Naive B cell (primary cell): ENCODE measurements at regions not wholly inside any gene's neighbourhood (a gene's known extent, or its start where the extent isn't known, plus 50 kb on each side); places are given as distances from the start of the nearest gene placed in this dataset.
A peak's percentile ranks its signal among the peaks of the same experiment; 100 is the strongest.

ENCODE experiments used
- ATAC-seq, 2 donors: fragments of 150-1000 bp; cut with Tn5 transposase; 2 replicates each; pipeline ENCODE4 v1.10.0; 2021; ENCODE audit warnings: low read depth in 2 of 2, mild to moderate bottlenecking in 2 of 2, moderate library complexity in 2 of 2
- DNase-seq: peaks from one replicate; pipeline ENCODE4 v3.0.0; 2022
- H3K27ac Mint-ChIP-seq, 6 donors: one replicate each; pipeline ENCODE4 v1.8.0; 2020 to 2022; ENCODE audit warnings: mild to moderate bottlenecking in 6 of 6, mixed read lengths in 6 of 6, moderate library complexity in 5 of 6, inconsistent platforms in 2 of 6
- H3K27me3 Mint-ChIP-seq, 3 donors: one replicate each; pipeline ENCODE4 v1.8.0; 2021 to 2022; ENCODE audit warnings: mixed read lengths in 3 of 3, mild to moderate bottlenecking in 1 of 3
- H3K36me3 Mint-ChIP-seq, 2 donors: one replicate each; pipeline ENCODE4 v1.8.0; 2020 to 2022; ENCODE audit warnings: mixed read lengths in 2 of 2, inconsistent platforms in 1 of 2, mild to moderate bottlenecking in 1 of 2
- H3K4me1 Mint-ChIP-seq, 3 donors: one replicate each; pipeline ENCODE4 v1.8.0; 2020 to 2022; ENCODE audit warnings: mixed read lengths in 3 of 3, inconsistent platforms in 1 of 3, mild to moderate bottlenecking in 1 of 3, moderate library complexity in 1 of 3
- H3K4me3 Mint-ChIP-seq, 8 donors: one replicate each; pipeline ENCODE4 v1.8.0; 2020 to 2022; ENCODE audit warnings: mild to moderate bottlenecking in 8 of 8, mixed read lengths in 8 of 8, moderate library complexity in 8 of 8, inconsistent platforms in 2 of 8
- H3K9me3 Mint-ChIP-seq, 7 donors: one replicate each; pipeline ENCODE4 v1.8.0; 2020 to 2022; ENCODE audit warnings: mixed read lengths in 7 of 7, mild to moderate bottlenecking in 5 of 7, inconsistent platforms in 2 of 7, moderate library complexity in 1 of 7

DNA sequence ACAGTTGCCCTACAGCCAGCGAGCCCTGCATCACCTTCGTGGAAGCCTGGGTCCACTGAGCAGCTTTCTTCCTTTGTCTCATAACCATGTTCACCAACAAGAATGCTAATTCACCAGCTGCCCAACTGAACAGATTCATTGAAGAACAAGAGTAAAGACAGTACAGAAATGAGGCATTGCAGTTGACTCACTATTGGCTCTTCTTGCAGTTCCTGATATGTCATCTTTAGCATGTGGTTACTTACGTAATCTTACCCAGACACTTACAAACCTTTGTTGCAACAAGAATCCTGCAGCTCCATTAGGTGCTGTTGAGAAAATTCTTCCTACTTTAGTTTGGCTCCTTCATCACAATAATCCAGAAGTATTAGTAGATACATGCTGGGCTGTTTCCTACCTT is 174.0 kb upstream of the TPK1 start:
- no peaks in the 10 kb centered on the region for H3K36me3 Mint-ChIP-seq
- no peak for DNase-seq
- H3K27me3 Mint-ChIP-seq: peaks cover 0 to 16% (median 5%) of the 10 kb centered on the region in 3 donors
- no peaks in the 10 kb centered on the region for H3K4me1 Mint-ChIP-seq
- H3K4me3 Mint-ChIP-seq: no peak overlapping the region
- no peak for ATAC-seq
- no peak overlapping the region for H3K27ac Mint-ChIP-seq
- peaks cover 0 to 2% (median 0%) of the 10 kb centered on the region in 7 donors for H3K9me3 Mint-ChIP-seq

GRCh38 chr7:145005601-145006000 is 169.7 kb upstream of the TPK1 start:
- Mint-ChIP-seq H3K4me3 (no peak overlapping the region), H3K9me3 (peaks cover 3 to 22% (median 10%) of the 10 kb centered on the region in 7 donors), H3K4me1 (no peaks in the 10 kb centered on the region), H3K27ac (no peak overlapping the region), H3K36me3 (peaks cover 0 to 14% of the 10 kb centered on the region in 2 donors), H3K27me3 (peaks cover 0 to 9% (median 8%) of the 10 kb centered on the region in 3 donors)
- DNase-seq: no peak
- no peak for ATAC-seq

- no peak for DNase-seq
- ATAC-seq: no peak
- H3K27me3 Mint-ChIP-seq: no peaks in the 10 kb centered on the region
- peaks cover 13 to 57% (median 44%) of the 10 kb centered on the region in 7 donors for H3K9me3 Mint-ChIP-seq
- peaks cover 0 to 7% (median 0%) of the 10 kb centered on the region in 3 donors for H3K4me1 Mint-ChIP-seq
- H3K27ac Mint-ChIP-seq: no peak overlapping the region
- peaks cover 0 to 37% of the 10 kb centered on the region in 2 donors for H3K36me3 Mint-ChIP-seq
- no peak overlapping the region for H3K4me3 Mint-ChIP-seq
These were observed 161.7 kb upstream of the TPK1 start for GRCh38 chr7:144997512-144997911.

- no peak overlapping the region for H3K27ac Mint-ChIP-seq
- peaks cover 0 to 7% (median 0%) of the 10 kb centered on the region in 3 donors for H3K4me1 Mint-ChIP-seq
- DNase-seq: no peak
These were observed 159.6 kb upstream of the TPK1 start for GRCh38 chr7:144995495-144995894.

DNA sequence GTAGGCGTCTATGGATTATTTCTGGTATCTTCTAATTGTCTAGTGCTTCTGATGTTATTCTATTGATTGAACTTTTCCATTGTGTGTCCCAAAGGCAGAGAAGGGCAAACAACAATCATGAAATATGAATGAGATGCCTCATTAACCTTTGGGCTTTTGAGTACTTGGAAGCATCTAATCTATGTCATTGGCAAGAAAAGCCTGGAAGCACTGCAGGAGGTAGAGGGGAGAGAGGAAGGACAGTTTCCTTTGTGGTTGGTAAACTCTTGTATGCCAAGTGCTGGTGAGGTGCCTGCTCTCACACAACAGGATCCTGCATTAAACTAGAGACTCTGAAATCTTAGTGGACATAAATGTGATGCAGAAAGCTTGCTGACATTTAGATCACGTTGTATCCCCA is 155.2 kb upstream of the TPK1 start:
- peaks cover 2 to 12% (median 8%) of the 10 kb centered on the region in 7 donors for H3K9me3 Mint-ChIP-seq
- H3K27me3 Mint-ChIP-seq: no peaks in the 10 kb centered on the region
- ATAC-seq: no peak
- no peak overlapping the region for H3K4me3 Mint-ChIP-seq
- peaks cover 0 to 7% (median 0%) of the 10 kb centered on the region in 3 donors for H3K4me1 Mint-ChIP-seq
- peaks cover 0 to 8% of the 10 kb centered on the region in 2 donors for H3K36me3 Mint-ChIP-seq
- H3K27ac Mint-ChIP-seq: no peak overlapping the region
- no peak for DNase-seq

More at GRCh38 chr7:144995495-144995894, 159.6 kb upstream of the TPK1 start:
- Mint-ChIP-seq H3K36me3 (peaks cover 0 to 22% of the 10 kb centered on the region in 2 donors), H3K27me3 (no peaks in the 10 kb centered on the region), H3K4me3 (peak overlapping the region in 1 of 8 donors; percentile 82), H3K9me3 (peaks cover 8 to 44% (median 35%) of the 10 kb centered on the region in 7 donors)
- no peak for ATAC-seq

GRCh38 chr7:144987686-144988085 is 151.8 kb upstream of the TPK1 start:
- H3K4me1 Mint-ChIP-seq: no peaks in the 10 kb centered on the region
- no peak overlapping the region for H3K27ac Mint-ChIP-seq
- no peaks in the 10 kb centered on the region for H3K36me3 Mint-ChIP-seq
- no peak overlapping the region for H3K4me3 Mint-ChIP-seq
- ATAC-seq (no peak), DNase-seq (no peak)
- H3K27me3 Mint-ChIP-seq: no peaks in the 10 kb centered on the region
- H3K9me3 Mint-ChIP-seq: peaks cover 0 to 5% (median 0%) of the 10 kb centered on the region in 7 donors

GRCh38 chr7:144982133-144982532 is 146.3 kb upstream of the TPK1 start:
- no peak overlapping the region for H3K4me3 Mint-ChIP-seq
- H3K27ac Mint-ChIP-seq: no peak overlapping the region
- no peaks in the 10 kb centered on the region for H3K27me3 Mint-ChIP-seq
- ATAC-seq (no peak), DNase-seq (no peak)
- H3K9me3 Mint-ChIP-seq: peaks cover 0 to 11% (median 4%) of the 10 kb centered on the region in 7 donors
- no peaks in the 10 kb centered on the region for H3K36me3 Mint-ChIP-seq
- no peaks in the 10 kb centered on the region for H3K4me1 Mint-ChIP-seq

- ATAC-seq (no peak), DNase-seq (no peak)
- Mint-ChIP-seq H3K27ac (no peak overlapping the region), H3K27me3 (peaks cover 5 to 16% (median 7%) of the 10 kb centered on the region in 3 donors), H3K4me3 (no peak overlapping the region), H3K9me3 (peaks cover 0 to 5% (median 3%) of the 10 kb centered on the region in 7 donors), H3K4me1 (no peaks in the 10 kb centered on the region), H3K36me3 (no peaks in the 10 kb centered on the region)
These were observed 140.0 kb upstream of the TPK1 start for GRCh38 chr7:144975882-144976281.

- peaks cover 5 to 16% (median 7%) of the 10 kb centered on the region in 3 donors for H3K27me3 Mint-ChIP-seq
- no peak overlapping the region for H3K4me3 Mint-ChIP-seq
- no peak for DNase-seq
- no peak overlapping the region for H3K27ac Mint-ChIP-seq
- H3K9me3 Mint-ChIP-seq: peaks cover 0 to 3% (median 0%) of the 10 kb centered on the region in 7 donors
- H3K36me3 Mint-ChIP-seq: no peaks in the 10 kb centered on the region
- H3K4me1 Mint-ChIP-seq: no peaks in the 10 kb centered on the region
- ATAC-seq: no peak
These were observed 133.9 kb upstream of the TPK1 start for GRCh38 chr7:144969787-144970186.

GRCh38 chr7:144960763-144961162 is 124.9 kb upstream of the TPK1 start:
- ATAC-seq (no peak), DNase-seq (no peak)
- H3K4me1 Mint-ChIP-seq: no peaks in the 10 kb centered on the region
- H3K36me3 Mint-ChIP-seq: no peaks in the 10 kb centered on the region
- no peak overlapping the region for H3K4me3 Mint-ChIP-seq
- H3K27me3 Mint-ChIP-seq: peaks cover 0 to 10% (median 0%) of the 10 kb centered on the region in 3 donors
- peaks cover 0 to 3% (median 0%) of the 10 kb centered on the region in 7 donors for H3K9me3 Mint-ChIP-seq
- no peak overlapping the region for H3K27ac Mint-ChIP-seq

DNA sequence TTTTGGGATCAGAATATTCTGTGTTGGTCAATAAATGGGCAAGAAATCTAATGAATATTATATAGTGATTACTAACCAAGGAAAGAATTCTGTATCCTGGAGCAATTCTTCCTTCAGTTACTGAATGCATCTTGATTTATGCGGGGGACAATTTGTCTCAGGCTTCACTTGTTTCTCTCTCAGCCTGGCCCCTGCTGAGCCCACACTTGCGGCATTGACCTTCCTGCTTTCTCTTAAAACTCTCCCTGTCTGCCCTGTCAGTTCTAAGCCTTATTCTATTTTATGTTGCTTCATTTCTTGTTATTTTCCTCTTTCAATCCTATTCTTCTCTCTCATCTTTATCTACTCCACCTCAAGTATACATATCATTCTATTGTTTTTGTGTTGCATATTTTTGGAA is 122.1 kb upstream of the TPK1 start:
- DNase-seq (no peak), ATAC-seq (no peak)
- Mint-ChIP-seq H3K36me3 (peaks cover 0 to 6% of the 10 kb centered on the region in 2 donors), H3K4me3 (no peak overlapping the region), H3K27me3 (peaks cover 0 to 12% (median 0%) of the 10 kb centered on the region in 3 donors), H3K4me1 (no peaks in the 10 kb centered on the region), H3K27ac (no peak overlapping the region), H3K9me3 (peaks cover 0 to 13% (median 4%) of the 10 kb centered on the region in 7 donors)

GRCh38 chr7:144955422-144955821 is 119.6 kb upstream of the TPK1 start:
- Mint-ChIP-seq H3K9me3 (peaks cover 0 to 13% (median 4%) of the 10 kb centered on the region in 7 donors), H3K36me3 (peaks cover 0 to 6% of the 10 kb centered on the region in 2 donors), H3K4me3 (no peak overlapping the region), H3K27ac (no peak overlapping the region), H3K27me3 (peaks cover 0 to 12% (median 4%) of the 10 kb centered on the region in 3 donors), H3K4me1 (no peaks in the 10 kb centered on the region)
- DNase-seq (no peak), ATAC-seq (no peak)

GRCh38 chr7:144941127-144941526 is 105.3 kb upstream of the TPK1 start:
- no peaks in the 10 kb centered on the region for H3K4me1 Mint-ChIP-seq
- no peak overlapping the region for H3K4me3 Mint-ChIP-seq
- DNase-seq: no peak
- no peak for ATAC-seq
- H3K27ac Mint-ChIP-seq: no peak overlapping the region
- peaks cover 0 to 8% (median 3%) of the 10 kb centered on the region in 7 donors for H3K9me3 Mint-ChIP-seq
- no peaks in the 10 kb centered on the region for H3K36me3 Mint-ChIP-seq
- peaks cover 6 to 19% (median 12%) of the 10 kb centered on the region in 3 donors for H3K27me3 Mint-ChIP-seq

- Mint-ChIP-seq H3K9me3 (peaks cover 0 to 11% (median 0%) of the 10 kb centered on the region in 7 donors), H3K27ac (no peak overlapping the region), H3K27me3 (peaks cover 6 to 25% (median 17%) of the 10 kb centered on the region in 3 donors), H3K4me1 (no peaks in the 10 kb centered on the region), H3K4me3 (no peak overlapping the region), H3K36me3 (peaks cover 0 to 11% of the 10 kb centered on the region in 2 donors)
- no peak for ATAC-seq
- no peak for DNase-seq
These were observed 101.3 kb upstream of the TPK1 start for GRCh38 chr7:144937199-144937598.
